ENCODE measurements at regions not wholly inside any gene's neighbourhood (a gene's known extent, or its start where the extent isn't known, plus 50 kb on each side); places are given as distances from the start of the nearest gene placed in this dataset.
"Not testable (repeated sequence)": the region's sequence is repeated elsewhere in the genome, so short reads cannot be mapped to it uniquely, and the experiment has no call there.

DNA sequence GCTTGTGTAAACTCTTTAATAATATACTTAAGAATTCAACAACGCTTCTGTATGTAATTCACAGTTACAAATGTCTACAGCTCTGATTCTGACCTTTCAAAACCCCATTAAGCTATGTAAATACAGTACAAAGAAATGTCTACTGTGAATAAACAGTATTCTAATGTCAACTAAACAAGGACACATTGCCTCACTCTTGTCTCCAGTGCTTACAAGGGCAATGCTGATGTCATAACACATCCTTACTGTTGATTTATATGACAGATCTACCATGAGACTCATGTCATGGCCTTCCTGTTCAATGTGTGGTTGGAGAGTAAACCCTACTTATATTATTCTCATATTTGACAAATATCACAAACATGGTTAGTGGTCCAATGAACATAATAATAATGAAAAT is 256.1 kb upstream of the ADGRL3 start:
- DNase-seq = no peak

DNA sequence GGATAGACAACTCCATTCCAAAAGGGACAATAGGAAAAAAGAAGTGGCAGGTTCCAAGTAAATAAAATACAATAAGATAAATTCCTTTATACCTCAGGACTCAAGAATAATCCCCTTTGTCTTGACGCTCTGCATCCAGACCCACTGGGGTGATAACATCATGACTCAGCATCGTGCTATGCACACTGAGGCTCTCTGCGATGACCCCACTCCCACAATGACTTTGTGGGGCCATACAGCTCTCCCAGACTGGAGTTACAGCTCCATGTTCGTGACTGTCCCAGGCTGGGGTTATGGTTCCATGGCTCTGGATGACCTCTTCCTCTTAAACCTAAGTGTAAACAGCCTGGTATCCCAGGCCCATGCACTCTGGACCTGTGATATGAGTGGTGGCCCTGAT is 254.5 kb upstream of the ADGRL3 start:
- DNase-seq = no peak

DNA sequence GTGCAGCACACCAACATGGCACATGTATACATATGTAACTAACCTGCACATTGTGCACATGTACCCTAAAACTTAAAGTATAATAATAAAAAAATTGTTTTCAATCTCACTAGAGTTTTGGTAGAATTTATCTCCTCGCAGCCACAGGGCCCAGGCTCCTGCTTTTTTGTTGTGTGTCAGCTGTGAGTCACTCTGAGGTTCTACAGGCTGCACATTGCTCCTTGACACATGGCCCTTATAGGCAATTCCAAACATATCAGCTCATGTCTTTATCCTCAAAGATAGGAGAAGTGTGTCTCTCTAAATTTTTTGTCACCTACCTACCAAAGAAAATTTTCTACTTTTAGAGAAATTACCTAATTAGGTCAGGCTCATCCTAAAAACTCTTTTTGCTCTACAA is 252.1 kb upstream of the ADGRL3 start:
- DNase-seq = no peak

DNA sequence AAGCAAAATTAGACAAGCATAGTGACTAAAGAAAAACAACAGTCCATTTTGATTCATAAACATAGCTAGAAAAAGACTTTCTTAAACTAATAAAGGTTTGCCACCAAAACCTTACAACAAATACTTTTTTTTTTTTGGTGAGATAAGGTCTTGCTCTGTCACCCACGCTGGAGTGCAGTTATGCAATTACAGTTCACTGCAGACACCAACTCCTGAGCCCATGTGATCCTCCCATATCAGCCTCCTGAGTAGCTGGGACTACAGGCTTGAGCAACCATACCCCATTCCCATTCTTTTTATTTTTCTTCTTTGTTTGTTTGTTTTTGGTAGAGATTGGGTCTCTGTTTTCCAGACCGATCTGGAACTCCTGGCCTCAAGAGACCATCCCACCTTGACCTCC is 247.2 kb upstream of the ADGRL3 start:
- peak; percentile 84 for DNase-seq

DNA sequence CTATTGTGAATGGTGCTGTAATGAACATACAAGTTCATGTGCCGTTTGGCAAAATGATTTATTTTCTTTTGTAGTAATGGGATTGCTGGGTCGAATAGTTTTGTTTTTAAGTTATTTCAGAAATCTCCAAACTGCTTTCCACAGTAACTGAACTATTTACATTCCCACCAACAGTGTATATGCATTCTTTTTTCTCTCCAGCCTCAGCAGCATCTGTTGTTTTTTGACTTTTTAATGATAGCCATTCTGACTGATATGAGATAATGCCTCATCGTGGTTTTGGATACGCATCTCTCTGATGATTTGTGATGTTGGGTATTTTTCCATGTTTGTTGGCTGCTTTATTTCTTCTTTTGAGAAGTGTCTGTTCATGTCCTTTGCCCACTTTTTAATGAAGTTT is 246.3 kb upstream of the ADGRL3 start:
- no peak for DNase-seq

DNA sequence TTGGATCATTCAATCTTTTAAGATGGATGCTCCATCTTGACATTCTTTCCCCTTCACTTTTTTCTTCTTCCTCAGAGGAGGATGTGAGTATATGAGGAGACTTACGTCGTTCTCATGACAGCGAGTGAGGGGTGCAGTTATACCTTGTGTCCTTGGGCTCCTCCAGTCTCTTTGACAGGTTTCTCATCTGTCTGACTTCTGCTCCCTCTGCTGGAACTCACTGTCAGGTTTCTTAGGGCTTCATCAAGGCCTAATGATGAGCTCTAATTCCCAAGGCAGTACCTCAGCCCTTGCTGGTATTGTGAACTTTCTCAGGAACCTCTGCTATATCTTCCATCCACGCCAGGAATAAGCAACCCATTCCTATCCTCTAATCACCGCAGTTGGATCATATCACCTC is 237.8 kb upstream of the ADGRL3 start:
- DNase-seq = peak; percentile 16

DNA sequence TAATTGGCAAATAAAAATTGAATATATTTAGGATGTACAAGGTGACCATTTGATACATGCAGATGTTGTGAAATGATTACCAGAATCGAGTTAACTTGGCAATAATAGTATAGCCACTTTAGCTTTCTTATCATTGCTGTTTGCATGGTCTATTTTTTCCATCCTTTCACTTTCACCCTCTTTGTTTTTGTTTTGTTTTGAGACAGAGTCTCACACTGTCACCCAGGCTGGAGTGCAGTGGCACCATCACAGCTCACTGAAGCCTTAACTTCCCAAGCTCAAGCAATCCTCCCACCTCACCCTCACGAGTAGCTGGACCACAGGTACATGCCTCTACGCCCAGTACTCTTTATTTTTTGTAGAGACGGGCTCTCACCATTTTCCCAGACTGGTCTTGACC is 218.6 kb upstream of the ADGRL3 start:
- peak; percentile 47 for DNase-seq

DNA sequence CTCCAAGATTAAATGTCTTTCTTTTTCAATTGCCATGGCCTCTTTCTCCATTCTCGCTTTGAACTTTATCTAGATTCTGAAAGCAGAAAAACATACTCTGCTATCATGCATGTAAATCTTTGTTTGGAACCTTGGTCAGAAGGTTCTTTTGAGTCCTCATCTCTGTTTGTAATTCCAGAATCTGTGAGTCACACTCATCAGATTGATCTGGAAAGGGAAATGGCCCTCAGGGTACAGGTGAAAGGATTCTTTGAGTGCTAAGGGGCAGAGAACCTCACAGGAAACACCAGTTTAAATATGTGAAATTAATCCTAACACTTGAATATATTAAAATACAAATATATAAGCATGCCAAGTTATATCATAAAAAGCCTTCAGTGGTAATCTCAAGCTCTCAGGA is 211.0 kb upstream of the ADGRL3 start:
- no peak for DNase-seq

DNA sequence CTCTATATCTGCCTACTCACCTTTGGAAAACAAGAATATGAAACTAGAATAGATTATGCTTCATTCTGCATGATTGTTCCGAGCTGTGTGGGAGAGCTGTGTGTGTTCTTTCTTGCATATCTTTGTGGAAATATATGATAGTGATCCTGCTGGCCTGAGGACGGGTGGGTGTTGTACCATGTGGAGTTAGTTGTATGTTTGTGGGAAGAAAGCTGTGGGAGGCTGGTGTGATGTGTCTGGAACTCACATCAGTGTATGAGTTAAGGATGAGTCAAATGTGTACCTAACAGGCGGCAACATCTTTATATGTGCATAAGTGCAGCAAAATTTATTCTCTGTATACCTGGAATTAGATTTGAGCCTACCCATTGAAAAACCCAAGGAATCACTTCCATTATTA is 208.1 kb upstream of the ADGRL3 start:
- DNase-seq = no peak

DNA sequence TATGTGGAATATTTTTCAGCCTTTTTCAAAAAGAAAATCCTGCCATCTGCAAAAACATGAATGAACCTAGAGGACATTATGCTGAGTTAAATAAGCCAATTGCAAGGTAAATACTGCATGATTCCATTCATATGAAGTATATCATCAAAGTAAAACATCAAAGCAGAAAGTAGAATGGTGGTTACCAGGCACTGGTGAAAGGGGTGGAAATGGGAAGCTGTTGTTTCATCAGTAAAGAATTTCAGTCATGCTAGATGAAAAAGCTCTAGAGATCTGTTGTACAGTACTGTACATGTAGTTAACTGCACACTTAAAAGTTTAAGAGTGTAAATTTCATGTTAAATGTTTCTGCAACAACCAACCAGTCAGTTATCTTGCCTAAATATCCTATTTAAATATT is 196.8 kb upstream of the ADGRL3 start:
- DNase-seq = no peak

DNA sequence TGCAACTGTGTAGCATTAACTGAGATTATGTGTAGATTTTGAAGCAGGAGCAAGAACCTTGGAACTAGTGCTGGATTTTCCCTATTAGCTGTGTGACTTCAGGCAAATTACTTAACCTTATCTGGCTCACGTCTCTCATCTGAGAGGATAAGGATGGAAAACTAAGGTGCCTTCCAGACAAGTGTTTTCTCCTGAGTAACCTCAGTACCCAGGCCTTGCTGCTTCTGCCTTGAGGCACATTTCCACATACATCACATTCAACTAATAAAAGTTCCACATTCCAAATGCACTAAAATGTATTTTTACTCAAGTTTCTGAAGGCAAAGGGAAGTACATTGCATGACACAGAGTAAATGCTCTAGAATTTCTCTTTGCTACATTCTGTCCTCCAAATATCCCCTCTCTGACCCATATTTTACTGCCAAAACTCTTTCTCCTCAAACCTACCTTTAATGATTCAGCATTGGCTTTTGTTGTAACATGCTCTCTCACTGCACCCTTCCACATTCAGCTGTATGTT is 195.4 kb upstream of the ADGRL3 start:
- DNase-seq = no peak

DNA sequence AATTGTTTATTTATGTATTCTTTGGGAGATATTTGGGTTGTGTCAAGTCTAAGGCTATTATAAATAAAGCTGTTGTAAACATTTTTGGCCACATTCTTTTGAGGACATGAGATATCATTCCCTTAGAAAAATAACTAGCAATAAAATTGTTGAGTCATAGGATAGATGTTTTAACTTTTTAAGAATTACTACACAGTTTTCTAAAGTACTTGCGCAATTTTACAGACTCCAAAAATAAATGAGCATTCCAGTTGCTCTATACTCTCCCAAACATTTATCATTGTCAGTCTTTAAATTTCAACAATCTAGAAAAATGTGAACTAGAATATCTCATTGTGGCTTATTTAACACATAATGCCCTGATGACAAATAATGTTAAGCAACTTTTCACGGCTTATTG is 189.1 kb upstream of the ADGRL3 start:
- DNase-seq = no peak

DNA sequence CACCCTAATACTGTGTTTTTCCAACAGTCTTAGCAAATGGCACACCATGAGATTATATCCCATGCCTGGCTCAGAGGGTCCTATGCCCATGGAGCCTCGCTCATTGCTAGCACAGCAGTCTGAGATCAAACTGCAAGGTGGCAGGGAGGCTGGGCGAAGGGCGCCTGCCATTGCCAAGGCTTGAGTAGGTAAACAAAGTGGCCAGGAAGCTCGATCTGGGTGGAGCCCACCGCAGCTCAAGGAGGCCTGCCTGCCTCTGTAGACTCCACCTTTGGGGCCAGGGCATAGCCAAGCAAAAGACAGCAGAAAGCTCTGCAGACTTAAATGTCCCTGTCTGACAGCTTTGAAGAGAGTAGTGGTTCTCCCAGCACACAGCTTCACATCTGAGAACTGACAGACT is 188.2 kb upstream of the ADGRL3 start:
- not testable (repeated sequence) for DNase-seq

DNA sequence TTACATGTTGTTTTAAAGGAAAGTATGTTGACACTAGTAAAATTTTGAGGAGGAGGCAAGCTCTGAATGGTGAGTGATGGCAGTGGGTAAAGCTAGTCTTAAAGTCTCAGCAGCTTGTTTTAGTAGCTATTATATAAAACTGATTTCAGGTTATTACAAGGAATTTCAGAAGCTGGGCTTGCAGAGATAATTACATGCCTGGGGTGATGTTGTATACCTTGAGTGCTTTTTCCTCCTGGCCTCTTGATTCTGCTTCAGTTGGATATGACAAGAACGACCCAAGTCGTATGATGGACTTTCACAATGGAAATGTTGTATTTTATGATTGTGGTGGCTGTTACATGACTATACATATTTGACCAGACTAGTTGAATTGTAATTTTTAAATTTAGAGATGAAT is 175.5 kb upstream of the ADGRL3 start:
- no peak for DNase-seq

DNA sequence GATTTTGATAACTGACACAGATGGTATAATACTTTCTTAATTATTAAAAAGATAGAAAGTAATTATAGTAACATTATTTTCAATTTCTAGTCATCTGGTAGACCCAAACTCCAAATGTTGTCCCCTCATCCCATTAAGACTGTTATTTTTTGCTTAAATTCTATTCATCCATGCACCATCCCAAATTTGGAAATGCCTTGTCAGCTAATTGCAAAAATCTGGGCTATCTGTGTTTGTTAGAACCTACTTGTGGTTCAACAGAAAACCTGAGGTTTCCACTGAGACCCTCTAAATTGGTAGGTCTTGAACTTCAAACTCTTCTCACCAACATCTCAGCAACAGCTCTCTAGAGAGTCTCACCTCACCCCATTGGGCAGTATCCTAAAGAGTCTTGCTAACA is 172.2 kb upstream of the ADGRL3 start:
- no peak for DNase-seq

DNA sequence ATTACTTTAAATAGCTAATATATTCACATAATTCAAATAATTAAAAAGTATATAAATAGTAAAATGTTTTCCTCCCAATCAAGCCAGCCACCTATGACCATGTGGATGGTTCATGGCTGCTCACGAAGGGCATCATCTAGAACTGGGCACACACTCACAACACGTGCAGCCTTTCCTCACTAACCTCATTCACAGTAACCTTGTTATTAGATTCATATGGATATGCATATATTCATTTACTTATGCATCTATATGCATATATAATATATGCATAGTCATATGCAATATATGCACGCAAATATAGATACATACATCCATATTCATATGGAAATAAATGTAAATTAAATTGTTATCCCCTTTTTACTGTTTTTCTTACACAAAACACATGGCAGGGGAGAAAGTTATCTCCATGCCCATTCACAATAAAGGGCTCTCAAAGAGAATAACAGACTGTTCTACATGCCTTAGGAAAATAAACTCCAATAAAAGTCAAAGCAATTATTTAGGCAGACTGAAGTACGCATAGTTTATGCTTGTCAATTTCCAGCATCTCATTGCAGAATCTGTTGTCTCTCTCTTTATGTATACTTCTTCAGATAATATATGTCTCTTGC is 163.9 kb upstream of the ADGRL3 start:
- DNase-seq = no peak

DNA sequence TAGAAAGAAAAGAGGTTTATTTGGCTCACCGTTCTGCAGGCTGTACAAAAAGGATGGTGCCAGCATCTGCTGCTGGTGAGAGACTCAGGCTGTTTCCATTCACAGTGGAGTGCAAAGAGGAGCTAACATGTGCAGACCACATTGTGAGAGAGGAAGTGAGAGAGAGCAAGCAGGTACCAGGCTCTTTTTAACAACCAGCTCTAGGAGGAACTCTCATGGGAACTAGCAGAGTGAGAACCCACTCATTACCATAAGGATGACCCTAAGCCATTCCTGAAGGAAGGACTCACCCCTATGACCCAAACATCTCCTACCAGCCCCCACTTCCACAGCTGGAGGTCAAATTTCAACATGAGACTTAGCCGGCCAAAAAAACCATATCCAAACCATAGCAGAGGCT is 158.6 kb upstream of the ADGRL3 start:
- no peak for DNase-seq

DNA sequence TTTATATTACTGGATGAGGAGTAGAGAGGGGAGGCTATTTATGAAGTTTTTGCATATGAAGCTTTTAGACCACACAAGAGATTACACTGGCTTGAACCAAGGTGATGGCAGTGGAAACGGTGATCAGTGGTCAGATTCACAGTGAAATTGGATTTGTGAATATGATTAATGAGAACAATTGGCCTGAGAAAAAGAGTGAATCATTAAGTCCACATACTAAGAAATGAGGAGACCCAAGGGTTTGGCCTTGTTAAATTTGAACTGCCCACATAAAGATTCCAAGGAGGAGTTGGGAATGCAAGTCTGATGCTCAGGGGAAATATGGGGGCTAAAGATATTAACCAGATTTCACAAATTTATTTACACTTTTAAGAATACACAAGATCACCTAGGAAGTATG is 155.3 kb upstream of the ADGRL3 start:
- no peak for DNase-seq

DNA sequence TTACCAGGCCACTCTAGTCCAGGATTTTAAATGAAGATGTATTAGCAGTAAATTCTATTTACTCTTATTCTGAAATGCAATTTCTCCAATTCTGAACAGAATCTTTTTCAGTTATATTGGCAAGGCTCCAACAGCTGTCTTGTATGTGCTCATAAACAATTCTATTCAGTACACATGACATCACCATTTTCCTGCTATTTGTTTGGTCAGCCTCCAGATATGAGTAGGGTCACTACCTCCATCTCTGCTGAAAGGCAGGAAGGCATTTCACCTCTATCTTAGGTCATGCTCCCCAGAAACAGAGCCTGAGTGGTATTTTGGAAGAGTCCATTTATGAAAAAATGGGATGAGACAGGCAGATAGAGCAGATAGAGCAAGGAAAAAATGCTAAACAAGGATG is 151.1 kb upstream of the ADGRL3 start:
- DNase-seq = no peak

DNA sequence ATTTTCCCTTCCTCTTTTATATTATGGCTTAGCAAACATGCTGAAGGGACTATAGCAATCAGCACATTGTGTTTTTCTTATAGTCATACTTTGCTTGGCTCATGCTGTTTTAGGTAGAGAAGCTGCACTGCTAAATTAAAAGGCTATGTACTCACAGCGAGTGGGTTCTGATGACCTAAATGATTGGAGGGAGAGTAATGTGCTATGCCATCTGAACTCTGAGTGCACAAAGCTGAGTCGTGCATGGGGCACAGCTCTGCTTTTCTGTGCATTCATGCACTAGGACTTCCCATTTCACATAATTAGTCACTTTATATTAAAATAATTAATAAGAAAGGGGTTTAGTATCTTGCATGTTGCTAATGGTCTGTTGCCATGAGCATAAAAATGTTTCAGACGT is 132.7 kb upstream of the ADGRL3 start:
- DNase-seq = no peak

DNA sequence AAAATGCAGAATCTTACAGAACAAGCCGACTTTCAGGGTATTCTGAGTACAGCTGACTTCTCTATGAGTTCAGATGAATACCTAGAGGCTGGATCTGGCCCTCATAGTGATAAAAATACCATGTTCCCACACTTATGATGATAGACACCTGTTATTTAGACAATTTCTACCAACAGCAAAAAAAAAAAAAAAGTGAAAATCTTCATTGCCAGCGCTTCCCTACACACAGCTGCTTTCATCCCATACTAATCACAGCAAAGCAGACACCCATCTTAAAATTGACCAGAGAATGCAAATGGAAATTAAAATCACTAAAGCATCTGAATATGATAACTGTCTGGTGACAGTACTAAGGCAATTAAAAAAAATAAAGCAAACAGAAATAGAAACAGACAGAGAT is 132.1 kb upstream of the ADGRL3 start:
- no peak for DNase-seq

DNA sequence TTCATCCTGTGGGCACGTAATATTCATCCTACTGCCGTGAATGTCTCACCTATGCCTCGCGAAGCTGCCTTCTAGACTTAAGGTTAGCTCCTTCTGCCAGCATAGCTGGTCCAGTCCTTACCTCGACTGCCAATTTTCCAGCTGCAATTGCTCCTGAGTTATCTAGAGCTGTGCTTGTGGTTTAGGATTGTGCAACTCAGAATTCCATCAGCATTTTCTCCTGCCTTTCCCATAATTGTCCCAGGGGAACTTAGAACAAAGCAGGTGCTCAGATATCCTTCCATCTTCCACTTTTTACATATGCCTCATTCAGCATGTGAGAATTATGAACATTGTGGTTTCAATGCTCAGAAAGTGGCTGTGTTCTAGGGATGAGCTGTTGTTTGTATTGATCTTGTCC is 131.4 kb upstream of the ADGRL3 start:
- no peak for DNase-seq

DNA sequence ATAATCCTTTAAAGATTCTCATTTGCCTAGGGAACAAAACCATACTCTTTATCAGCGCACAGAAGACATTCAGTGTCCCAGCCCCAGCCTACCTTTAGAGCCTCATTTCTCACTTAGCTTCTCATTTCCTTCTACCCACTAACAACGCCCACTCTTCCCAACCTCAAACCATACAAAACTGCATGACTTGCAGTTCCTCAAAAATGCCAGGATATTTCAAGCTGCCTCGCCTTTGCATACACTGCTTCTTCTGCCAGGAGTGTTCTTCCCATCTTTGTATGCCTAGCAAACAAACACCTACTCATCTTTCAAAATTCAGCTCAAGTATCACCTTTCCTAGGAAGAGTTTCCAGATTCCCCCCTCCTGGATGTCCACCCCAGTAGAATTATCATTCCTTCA is 129.9 kb upstream of the ADGRL3 start:
- peak; percentile 82 for DNase-seq

DNA sequence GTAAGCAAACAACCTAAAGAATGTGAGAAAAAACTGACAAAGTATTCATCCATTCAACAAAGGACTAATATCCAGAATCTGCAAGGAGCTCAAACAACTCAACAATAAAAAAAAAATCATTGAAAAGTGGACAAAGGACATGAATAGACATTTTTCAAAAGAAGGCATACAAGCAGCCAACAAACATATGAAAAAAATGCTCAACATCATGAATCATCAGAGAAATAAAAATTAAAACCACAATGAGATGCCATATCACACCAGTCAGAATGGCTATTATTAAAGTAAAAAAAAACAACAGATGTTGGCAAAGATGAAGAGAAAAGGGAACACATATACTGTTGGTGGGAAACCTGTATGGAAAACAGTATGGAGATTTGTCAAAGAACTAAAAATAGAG is 120.7 kb upstream of the ADGRL3 start:
- no peak for DNase-seq

DNA sequence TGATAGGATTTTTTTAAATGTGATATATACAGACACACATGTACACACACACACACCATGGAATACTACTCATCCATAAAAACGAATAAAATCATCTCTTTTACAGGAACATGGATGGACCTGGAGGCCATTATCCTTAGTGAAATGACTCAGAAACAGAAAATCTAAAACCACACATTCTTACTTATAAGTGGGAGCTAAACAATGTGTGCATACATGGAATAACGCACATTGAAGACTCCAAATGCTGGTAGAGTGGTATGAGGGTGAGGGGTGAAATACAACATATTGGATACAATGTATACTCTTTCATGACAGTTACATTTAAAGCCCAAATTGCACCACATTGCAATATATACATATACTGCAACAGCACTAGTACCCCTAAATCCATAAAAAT is 120.2 kb upstream of the ADGRL3 start:
- DNase-seq = no peak

DNA sequence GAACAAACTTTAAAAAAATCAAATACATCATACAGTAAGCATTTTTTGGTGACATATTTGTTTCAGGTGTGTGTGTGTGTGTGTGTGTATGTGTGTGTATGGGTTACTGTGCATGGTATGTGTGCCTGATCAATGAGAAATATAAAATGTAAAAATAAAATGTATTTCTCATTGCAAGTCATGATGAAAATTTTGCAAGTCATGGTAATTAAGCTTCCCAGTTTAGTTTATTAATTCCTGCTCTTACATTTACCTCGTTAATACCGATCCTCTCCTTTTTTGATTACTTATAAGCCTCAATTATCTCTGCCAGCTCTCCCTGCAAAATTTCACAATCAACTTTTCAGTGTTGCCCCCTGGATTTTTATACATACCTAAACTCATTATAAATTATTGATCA is 114.6 kb upstream of the ADGRL3 start:
- DNase-seq = no peak

Data from OCI-M1 (cell line).